ENCODE measurements at regions not wholly inside any gene's neighbourhood (a gene's known extent, or its start where the extent isn't known, plus 50 kb on each side); places are given as distances from the start of the nearest gene placed in this dataset.
A peak's percentile ranks its signal among the peaks of the same experiment; 100 is the strongest.

- H3K79me2 ChIP-seq (ENCODE audit: control insufficient read depth, insufficient read depth, low read length): no peaks in the 10 kb centered on the region
- TF ChIP-seq ELK1 (IDR thresholded peaks at IDR 0.05; ENCODE audit: low read depth, low read length) (no peak), LARP7 (IDR thresholded peaks at IDR 0.05) (0 out of 2 replicates have a peak, but pooled peaks have one; percentile 28), E4F1 (IDR thresholded peaks at IDR 0.05; ENCODE audit: borderline replicate concordance, partially characterized antibody) (no peak), SMARCA5 (IDR thresholded peaks at IDR 0.05) (no peak), FOXM1 (IDR thresholded peaks at IDR 0.05; ENCODE audit: low read depth, low read length) (no peak), ZNF24 (IDR thresholded peaks at IDR 0.05) (peak; percentile 58; the same call in 1 of the 2 replicates), MLLT1 (IDR thresholded peaks at IDR 0.05) (no peak)
- ChIA-PET POLR2A (interaction anchor here (1.0 to 1.8 kb wide), 6 partner anchors 15 to 61 kb away, joined by 3 to 15 read pairs (median 4); no protein-coding TSS in a partner anchor), CTCF (interaction anchor here (0.5 to 2.0 kb wide), 10 partner anchors 9 to 809 kb away, joined by 3 to 12 read pairs (median 3); no protein-coding TSS in a partner anchor), RAD21 (ENCODE audit: unreplicated experiment) (interaction anchor here (0.8 to 5.0 kb wide), 19 partner anchors 16 to 203 kb away, joined by 3 to 57 read pairs (median 4); partner anchors contain the start of gene NEDD9), SMC1A (ENCODE audit: uncharacterized antibody, unreplicated experiment) (interaction anchor here (0.6 to 7.2 kb wide), 23 partner anchors 11 to 222 kb away, joined by 3 to 86 read pairs (median 4); partner anchors contain the start of gene NEDD9)
- no TSS peak for BruUV-seq (replicated peaks)
- no peaks in the 10 kb centered on the region for H4K20me1 ChIP-seq (ENCODE audit: control insufficient read depth, insufficient read depth)
- no peaks in the 10 kb centered on the region for H3K27me3 ChIP-seq (replicated peaks in 1 of 2; ENCODE audit: control insufficient read depth in 2 of 2, insufficient read depth in 2 of 2, low read length in 1 of 2)
- no peak overlapping the region for H3K4me3 ChIP-seq
- no peak overlapping the region for H2AFZ ChIP-seq (ENCODE audit: control insufficient read depth, low read depth, low read length)
- H3K4me1 ChIP-seq (ENCODE audit: control insufficient read depth, insufficient read depth, low read length): no peaks in the 10 kb centered on the region; the same call in 1 of the 2 replicates
- no peak overlapping the region for H3K9ac ChIP-seq (ENCODE audit: control insufficient read depth, insufficient read depth, low read length)
- FAIRE-seq: no peak
- in situ Hi-C loops (cut with MboI) (no loop called here), intact Hi-C loops (cut with micrococcal nuclease; ENCODE audit: unreplicated experiment) (no loop called here)
- no peak for DNase-seq (ENCODE audit: low read depth, low spot score)
- H3K27ac ChIP-seq (ENCODE audit: control insufficient read depth, insufficient read depth): peak overlapping the region; percentile 36
- ATAC-seq: peak; percentile 38
- H3K36me3 ChIP-seq (ENCODE audit: control insufficient read depth in 2 of 2, insufficient read depth in 2 of 2, low read length in 1 of 2): peaks cover 5 to 20% of the 10 kb centered on the region in 2 experiments; a peak in 3 of 4 replicates
- H3K9me3 ChIP-seq (replicated peaks; ENCODE audit: control insufficient read depth, insufficient read depth, low read length): peaks cover 16% of the 10 kb centered on the region; the same call in 2 of the 3 replicates
- H3K4me2 ChIP-seq (ENCODE audit: control insufficient read depth, insufficient read depth): no peak overlapping the region; the same call in 1 of the 2 replicates
Measured at GRCh38 chr6:11292594-11293236, 60.2 kb upstream of the NEDD9 start.

Measured in GM12878 (cell line).